ENCODE measurements at regions not wholly inside any gene's neighbourhood (a gene's known extent, or its start where the extent isn't known, plus 50 kb on each side); places are given as distances from the start of the nearest gene placed in this dataset.

DNA sequence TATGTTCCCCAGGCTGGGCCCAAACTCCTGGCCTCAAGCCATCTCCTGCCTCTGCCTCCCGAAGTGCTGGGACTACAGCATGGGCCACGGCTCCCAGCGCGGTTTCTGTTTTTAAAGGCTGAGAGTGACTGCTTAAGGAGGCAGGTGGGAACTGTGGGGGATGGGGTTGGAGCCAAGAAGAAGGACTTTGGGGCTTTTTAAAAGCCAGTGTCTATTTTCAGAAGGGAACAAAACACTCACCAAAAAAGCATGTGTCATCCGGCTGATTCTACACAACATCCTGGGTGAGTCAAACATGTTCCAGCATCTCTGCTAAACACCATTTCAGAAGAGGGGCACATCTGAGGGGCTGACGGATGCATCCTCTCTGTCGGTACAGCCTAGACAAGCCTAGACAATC, 824.5 kb downstream of the TYW1 start:
- no peak overlapping the region for H3K4me3 ChIP-seq (ENCODE audit: extremely low read depth in 1 of 4, insufficient read depth in 2 of 4, low read depth in 3 of 4, low read length in 4 of 4)
- no peak overlapping the region for H2AK5ac ChIP-seq (ENCODE audit: low read depth, low read length)
- no peak overlapping the region for H3K27ac ChIP-seq (ENCODE audit: low read depth, low read length)
- H4K20me1 ChIP-seq (replicated peaks in 1 of 2; ENCODE audit: control insufficient read depth in 1 of 2, insufficient read depth in 2 of 2, low read length in 2 of 2): no peaks in the 10 kb centered on the region
- H3K14ac ChIP-seq (ENCODE audit: insufficient read length): no peak overlapping the region
- H3K79me1 ChIP-seq (ENCODE audit: low read depth, low read length): no peaks in the 10 kb centered on the region
- H3K4ac ChIP-seq (replicated peaks; ENCODE audit: insufficient read length, low read depth, low read length): no peak overlapping the region
- H3K56ac ChIP-seq (replicated peaks; ENCODE audit: insufficient read length, low read depth, low read length): no peak overlapping the region
- FAIRE-seq: no peak
- no peak overlapping the region for H4K91ac ChIP-seq (replicated peaks; ENCODE audit: insufficient read length, low read length)
- H4K5ac ChIP-seq (ENCODE audit: insufficient read length, low read depth, low read length): no peak overlapping the region
- no peak overlapping the region for H2BK20ac ChIP-seq (ENCODE audit: low read length)
- H2BK12ac ChIP-seq (ENCODE audit: low read depth, low read length): no peak overlapping the region
- no peak overlapping the region for H3K4me2 ChIP-seq (ENCODE audit: insufficient read depth in 1 of 2, low read depth in 2 of 2, low read length in 2 of 2)
- no peaks in the 10 kb centered on the region for H3K4me1 ChIP-seq (replicated peaks in 1 of 4; ENCODE audit: control insufficient read depth in 3 of 4, insufficient read depth in 4 of 4, low read length in 3 of 4)
- H3K23me2 ChIP-seq (ENCODE audit: low read depth, low read length): no peaks in the 10 kb centered on the region
- H2AFZ ChIP-seq (ENCODE audit: low read length): no peak overlapping the region
- H3K9me3 ChIP-seq (ENCODE audit: insufficient read depth in 2 of 2, low read depth in 1 of 2, low read length in 1 of 2): no peaks in the 10 kb centered on the region
- no peaks in the 10 kb centered on the region for H3K79me2 ChIP-seq (ENCODE audit: control insufficient read depth in 1 of 2, insufficient read depth in 2 of 2, low read length in 2 of 2)
- no peak overlapping the region for H3K23ac ChIP-seq (ENCODE audit: insufficient read length)
- H3K27me3 ChIP-seq (replicated peaks in 1 of 4; ENCODE audit: control insufficient read depth in 3 of 4, extremely low read depth in 1 of 4, insufficient read depth in 3 of 4, low read length in 3 of 4): no peaks in the 10 kb centered on the region
- WGBS, 2 experiments (ENCODE audit: extremely low coverage in 1 of 2, insufficient coverage in 1 of 2, insufficient read length in 1 of 2, insufficient replicate concordance in 2 of 2, low coverage in 1 of 2, low lambda C conversion rate in 2 of 2, missing lambda C conversion rate in 1 of 2): 96% methylated on average over 7 of the region's 7 CpGs; no CpG with 5 or more reads in 1 of the 2 experiments
- ChIA-PET CTCF (ENCODE audit: partially characterized antibody) (no interaction called here), POLR2A (ENCODE audit: partially characterized antibody) (no interaction called here)
- no peak overlapping the region for H3K9ac ChIP-seq (replicated peaks in 1 of 4; ENCODE audit: extremely low read depth in 1 of 4, low read depth in 3 of 4, low read length in 3 of 4)
- no peak overlapping the region for H2BK120ac ChIP-seq (replicated peaks; ENCODE audit: low read depth, low read length)
- H2BK5ac ChIP-seq (ENCODE audit: low read depth, low read length): no peak overlapping the region
- no peak overlapping the region for H4K8ac ChIP-seq (ENCODE audit: extremely low read depth, insufficient read depth, low read length)
- H3K18ac ChIP-seq (ENCODE audit: extremely low read depth, low read length): no peak overlapping the region
- H2BK15ac ChIP-seq (ENCODE audit: low read length): no peak overlapping the region
- no peaks in the 10 kb centered on the region for H3K36me3 ChIP-seq (ENCODE audit: control insufficient read depth in 2 of 4, insufficient read depth in 4 of 4, low read length in 3 of 4)
- DNase-seq (ENCODE audit: low read depth in 1 of 2, low spot score in 2 of 2): no peak
- no peak for TF ChIP-seq RNF2 (IDR thresholded peaks at IDR 0.05; ENCODE audit: borderline replicate concordance, low read depth, low read length, missing control alignments, poor library complexity, severe bottlenecking)
- no peak for TF ChIP-seq CHD2 (IDR thresholded peaks at IDR 0.05; ENCODE audit: low read length)
- TF ChIP-seq TBP (IDR thresholded peaks at IDR 0.05; ENCODE audit: low read depth, low read length): no peak
- no peak for TF ChIP-seq GTF2F1 (IDR thresholded peaks at IDR 0.05; ENCODE audit: borderline replicate concordance, low read depth, low read length)
- no peak for TF ChIP-seq RBBP5 (IDR thresholded peaks at IDR 0.05; ENCODE audit: borderline replicate concordance, low read depth, low read length)
- no peak for TF ChIP-seq EZH2 (IDR thresholded peaks at IDR 0.05; ENCODE audit: low read depth, low read length, severe bottlenecking)
- TF ChIP-seq SIRT6 (IDR thresholded peaks at IDR 0.05; ENCODE audit: low read length): no peak
- TF ChIP-seq KDM4A (IDR thresholded peaks at IDR 0.05; ENCODE audit: low read depth, low read length, severe bottlenecking): no peak
- TF ChIP-seq, protein P1, sequence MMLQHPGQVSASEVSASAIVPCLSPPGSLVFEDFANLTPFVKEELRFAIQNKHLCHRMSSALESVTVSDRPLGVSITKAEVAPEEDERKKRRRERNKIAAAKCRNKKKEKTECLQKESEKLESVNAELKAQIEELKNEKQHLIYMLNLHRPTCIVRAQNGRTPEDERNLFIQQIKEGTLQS (IDR thresholded peaks at IDR 0.05; ENCODE audit: insufficient read depth, low read depth, low read length): no peak
- no peak for TF ChIP-seq EP300 (IDR thresholded peaks at IDR 0.05; ENCODE audit: borderline replicate concordance in 1 of 2, low read depth in 2 of 2, low read length in 2 of 2)
- no peak for TF ChIP-seq BCL11A (IDR thresholded peaks at IDR 0.05; ENCODE audit: low read depth in 2 of 2, low read length in 2 of 2)
- no peak for TF ChIP-seq RXRA (IDR thresholded peaks at IDR 0.05; ENCODE audit: insufficient read depth, low read depth, low read length)
- TF ChIP-seq CHD1 (IDR thresholded peaks at IDR 0.05; ENCODE audit: low read depth, low read length): no peak
- no peak for TF ChIP-seq TAF7 (optimal IDR thresholded peaks at IDR 0.05; ENCODE audit: borderline replicate concordance, low read depth, low read length)
- no peak for TF ChIP-seq TAF1 (IDR thresholded peaks at IDR 0.05; ENCODE audit: low read depth, low read length)

All from H1 (cell line).